Psoas muscle (tissue), 7 donors: ENCODE measurements at regions not wholly inside any gene's neighbourhood (a gene's known extent, or its start where the extent isn't known, plus 50 kb on each side); places are given as distances from the start of the nearest gene placed in this dataset.
"Not testable (repeated sequence)": the region's sequence is repeated elsewhere in the genome, so short reads cannot be mapped to it uniquely, and the experiment has no call there.

Experiments used
- ATAC-seq, 4 donors: fragments of 200-7000 bp; cut with Tn5 transposase; one replicate each; pipeline ENCODE4 v1.9.1; 2020; ENCODE audit warnings: moderate library complexity in 3 of 4, mild to moderate bottlenecking in 2 of 4
- DNase-seq, 2 donors: peaks; one replicate each; pipeline ENCODE4 v3.0.0-alpha.2; 2020
- H3K27ac ChIP-seq: fragments of 200-600 bp; one replicate; pipeline ENCODE4 v1.8.0; 2022
- H3K27me3 ChIP-seq, 3 donors: fragments of 200-600 bp in 1 of 3; one replicate each; pipeline versions ENCODE4 v1.6.1 to v1.8.0; 2013 to 2022; ENCODE audit warnings: low read length in 2 of 3, mild to moderate bottlenecking in 2 of 3, moderate library complexity in 1 of 3; ENCODE audit not compliant: insufficient read depth in 3 of 3
- H3K36me3 ChIP-seq, 2 donors: fragments of 200-600 bp in 1 of 2; one replicate each; pipeline versions ENCODE4 v1.6.1 to v1.8.0; 2013 to 2022; ENCODE audit warnings: low read depth in 1 of 2, mild to moderate bottlenecking in 1 of 2, moderate library complexity in 1 of 2; ENCODE audit not compliant: insufficient read depth in 1 of 2
- H3K4me1 ChIP-seq: fragments of 200-600 bp; one replicate; pipeline ENCODE4 v1.8.0; 2022
- H3K4me3 ChIP-seq: fragments of 200-600 bp; one replicate; pipeline ENCODE4 v1.8.0; 2022; ENCODE audit warnings: mild to moderate bottlenecking
- H3K9me3 ChIP-seq: fragments of 200-600 bp; one replicate; pipeline ENCODE4 v1.8.0; 2022
- CTCF ChIP-seq: fragments of 200-600 bp; IDR thresholded peaks from one replicate; pipeline ENCODE4 v1.8.0; 2022; ENCODE audit warnings: antibody characterized with exemption
- WGBS, 3 donors: extraction: QIAGEN DNeasy Blood & Tissue Kit; methylation state at CpG; one replicate each; pipeline versions ENCODE4 v1.1.6 to v1.1.7; 2013; 5-methylcytosine and 5-hydroxymethylcytosine counted together
- intact Hi-C, 2 donors: fragments of 100-400 bp; cut with DNase I; formaldehyde crosslinking; loops; one replicate each; pipeline versions ENCODE4 v1.11.0 to v1.14.2; 2022
- donor health status: healthy with polysubstance abuse.
- donor health status: DM: no; HTN: no; CAD: no; lungs with moderate emphysema.
- donor health status: Bipolar disorder and iron deficiency.
- donor health status: healthy.
- donor health status: DM: yes; HTN: yes; CAD: no.
- donor health status: DM: no; HTN: no; CAD: no.
- donor health status: DM: yes; HTN: yes; CAD: no.

DNA sequence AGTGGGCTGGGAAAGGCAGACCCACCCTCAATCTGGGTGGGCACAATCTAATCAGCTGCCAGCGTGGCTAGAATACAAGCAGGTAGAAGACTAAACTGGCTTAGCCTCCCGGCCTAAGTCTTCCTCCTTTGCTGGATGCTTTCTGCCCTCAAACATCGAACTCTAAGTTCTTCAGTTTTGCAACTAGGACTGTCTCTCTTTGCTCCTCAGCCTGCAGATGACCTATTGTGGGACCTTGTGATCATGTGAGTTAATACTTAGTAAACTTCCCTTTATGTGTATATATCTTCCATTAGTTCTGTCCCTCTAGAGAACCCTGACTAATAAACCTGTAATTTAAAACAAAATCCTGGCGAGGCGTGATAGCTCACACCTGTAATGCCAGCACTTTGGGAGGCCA is 51.8 kb upstream of the SLC39A8 start:
- H3K4me1 ChIP-seq, H3K9me3 ChIP-seq, DNase-seq, H3K36me3 ChIP-seq, H3K27ac ChIP-seq, ATAC-seq, H3K4me3 ChIP-seq, intact Hi-C loops, H3K27me3 ChIP-seq: not testable (repeated sequence)
- WGBS, 3 donors = 82 to 93% (median 91%) methylated on average over 5 of the region's 5 CpGs

DNA sequence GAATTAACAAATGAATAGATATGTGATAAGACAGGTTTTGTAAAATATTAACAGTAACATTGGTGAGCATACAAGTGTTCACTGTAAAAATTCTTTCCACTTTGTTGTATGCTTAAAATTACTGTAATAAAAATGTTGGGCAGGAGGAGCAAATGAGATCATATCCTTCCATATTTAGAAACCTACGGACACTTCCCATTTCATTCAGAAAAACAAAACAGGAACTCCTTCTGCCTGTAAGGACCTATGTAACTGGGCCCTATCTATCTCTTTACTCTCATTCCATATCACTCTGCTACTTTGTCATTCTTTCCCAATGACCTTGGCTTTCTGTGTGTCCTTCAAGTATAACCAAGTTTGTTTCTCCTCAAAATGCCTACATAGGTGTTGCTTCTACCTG is 53.7 kb upstream of the SLC39A8 start:
- Histone ChIP-seq H3K27me3 (no peaks in the 10 kb centered on the region), H3K4me1 (no peaks in the 10 kb centered on the region), H3K36me3 (no peaks in the 10 kb centered on the region), H3K4me3 (no peak overlapping the region), H3K9me3 (no peaks in the 10 kb centered on the region), H3K27ac (no peak overlapping the region)
- DNase-seq = no peak
- WGBS, 3 donors = 12 to 29% (median 16%) methylated on average over 1 of the region's 1 CpG
- no peak for TF ChIP-seq CTCF
- intact Hi-C loops = no loop called here
- no peak for ATAC-seq

- Histone ChIP-seq H3K4me1 (no peaks in the 10 kb centered on the region), H3K9me3 (no peaks in the 10 kb centered on the region), H3K27ac (no peak overlapping the region), H3K27me3 (no peaks in the 10 kb centered on the region), H3K4me3 (no peak overlapping the region), H3K36me3 (no peaks in the 10 kb centered on the region)
- WGBS, 3 donors = 74 to 86% (median 79%) methylated on average over 4 of the region's 4 CpGs
- TF ChIP-seq CTCF = no peak
- DNase-seq = no peak
- ATAC-seq = no peak
- intact Hi-C loops = no loop called here
Measured at GRCh38 chr4:102400898-102401297, 55.6 kb upstream of the SLC39A8 start.

- DNase-seq (no peak), ATAC-seq (no peak)
- Histone ChIP-seq H3K9me3 (no peaks in the 10 kb centered on the region), H3K4me3 (no peak overlapping the region), H3K4me1 (no peaks in the 10 kb centered on the region), H3K27me3 (no peaks in the 10 kb centered on the region), H3K36me3 (no peaks in the 10 kb centered on the region), H3K27ac (no peak overlapping the region)
- WGBS, 3 donors = 88 to 91% (median 91%) methylated on average over 2 of the region's 2 CpGs
- intact Hi-C loops = no loop called here
- TF ChIP-seq CTCF = no peak
Measured at GRCh38 chr4:102402223-102402622, 56.9 kb upstream of the SLC39A8 start.

- no peaks in the 10 kb centered on the region for H3K9me3 ChIP-seq
- DNase-seq (no peak), ATAC-seq (no peak)
- H3K27me3 ChIP-seq = no peaks in the 10 kb centered on the region
- TF ChIP-seq CTCF = no peak
- no peaks in the 10 kb centered on the region for H3K4me1 ChIP-seq
- 72 to 77% (median 72%) methylated on average over 3 of the region's 3 CpGs for WGBS, 3 donors
- no peak overlapping the region for H3K4me3 ChIP-seq
- no peak overlapping the region for H3K27ac ChIP-seq
- H3K36me3 ChIP-seq = no peaks in the 10 kb centered on the region
- intact Hi-C loops = no loop called here
Measured at GRCh38 chr4:102403116-102403515, 57.8 kb upstream of the SLC39A8 start.
